ENCODE measurements at regions not wholly inside any gene's neighbourhood (a gene's known extent, or its start where the extent isn't known, plus 50 kb on each side); places are given as distances from the start of the nearest gene placed in this dataset.

DNA sequence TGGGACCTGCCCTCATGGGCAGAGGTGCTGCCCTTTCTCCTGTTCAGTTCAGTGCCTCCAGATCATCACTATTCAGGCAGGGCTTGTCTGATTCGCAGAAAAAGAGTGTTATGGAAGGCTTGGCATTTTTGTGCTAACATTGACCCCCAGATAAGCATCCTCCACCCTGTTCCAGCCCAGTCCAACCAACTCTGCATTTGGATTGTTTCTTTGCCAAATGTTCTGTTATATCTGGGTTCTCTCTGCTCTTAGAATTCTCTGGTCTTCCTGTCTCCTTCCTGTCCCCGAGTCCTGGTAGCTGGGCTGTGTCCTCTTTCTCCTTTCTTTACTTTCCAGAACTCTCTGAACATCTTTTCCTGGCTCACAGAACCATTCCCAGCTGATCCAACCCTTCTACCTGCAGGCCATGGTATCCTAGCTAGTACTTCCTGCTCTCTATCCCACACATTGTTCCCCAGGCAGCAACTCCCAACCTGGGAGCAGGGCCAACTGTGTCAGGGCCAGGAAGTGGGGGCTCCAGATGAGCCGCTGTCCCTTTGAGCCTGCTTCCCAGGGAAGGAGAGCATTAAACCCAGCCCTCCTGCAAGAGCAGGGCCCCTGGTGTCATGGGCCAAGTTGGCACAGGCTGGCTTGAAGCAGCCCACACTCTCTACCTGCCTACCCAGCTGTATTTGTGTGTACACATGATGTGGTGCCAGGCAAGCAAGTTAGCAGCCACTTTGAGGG, 280.7 kb upstream of the CADM1 start:
- Histone ChIP-seq H3K36me3 (no peaks in the 10 kb centered on the region), H3K27me3 (no peaks in the 10 kb centered on the region)
- no peak for DNase-seq (ENCODE audit: extremely low spot score in 2 of 2)

DNA sequence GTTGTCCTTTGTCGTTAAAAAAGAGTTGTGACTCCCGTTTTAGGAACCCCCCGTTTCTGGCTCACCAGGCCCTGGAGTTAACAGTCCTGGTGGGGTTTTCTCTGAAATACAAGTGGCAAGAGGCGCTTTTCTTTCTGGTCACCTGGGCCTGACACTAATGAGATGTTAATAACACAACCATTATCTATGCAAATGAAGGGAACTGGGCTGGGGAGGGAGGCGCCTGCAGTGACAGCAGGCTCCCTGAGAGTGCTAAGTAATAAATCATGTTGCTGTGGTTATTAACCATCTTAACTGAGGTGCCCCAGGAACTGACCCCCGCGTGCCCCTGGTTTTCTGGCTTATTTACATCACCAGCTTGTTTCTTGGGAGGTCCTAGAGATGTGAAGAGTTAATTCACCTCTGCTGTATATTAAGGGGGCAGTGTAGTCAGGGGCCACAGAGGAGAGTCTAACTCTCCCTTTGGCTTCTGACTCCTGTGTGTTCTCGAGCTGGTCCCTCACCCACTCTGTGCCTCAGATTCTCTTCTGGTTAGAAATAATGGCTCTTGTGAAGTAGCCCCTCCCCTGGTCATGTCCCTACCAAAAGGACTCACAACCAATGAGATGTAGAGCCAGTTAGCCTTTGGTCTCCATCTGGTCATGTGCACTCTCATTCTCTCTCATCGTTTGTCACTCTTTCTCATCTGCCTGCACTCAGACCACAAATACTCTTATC, 276.6 kb upstream of the CADM1 start:
- Histone ChIP-seq H3K27me3 (no peaks in the 10 kb centered on the region), H3K36me3 (no peaks in the 10 kb centered on the region), H3K4me1 (no peaks in the 10 kb centered on the region), H3K4me3 (no peak overlapping the region), H3K9me3 (no peaks in the 10 kb centered on the region), H3K27ac (no peak overlapping the region)
- DNase-seq (ENCODE audit: extremely low spot score in 2 of 2): no peak
- TF ChIP-seq POLR2AphosphoS5 (IDR thresholded peaks at IDR 0.05; ENCODE audit: insufficient read depth in 1 of 2, low read depth in 1 of 2): no peak
- no peak for TF ChIP-seq CTCF (IDR thresholded peaks at IDR 0.05)
- no peak for TF ChIP-seq POLR2A (IDR thresholded peaks at IDR 0.05)
- intact Hi-C loops (cut with DNase I): no loop called here

More for the DNA sequence above, 280.7 kb upstream of the CADM1 start:
- intact Hi-C loops (cut with DNase I): no loop called here
- no peak overlapping the region for H3K4me3 ChIP-seq
- H3K4me1 ChIP-seq: no peaks in the 10 kb centered on the region
- H3K9me3 ChIP-seq: no peaks in the 10 kb centered on the region
- no peak overlapping the region for H3K27ac ChIP-seq
- TF ChIP-seq CTCF (IDR thresholded peaks at IDR 0.05): no peak
- TF ChIP-seq POLR2AphosphoS5 (IDR thresholded peaks at IDR 0.05; ENCODE audit: insufficient read depth in 1 of 2, low read depth in 1 of 2): no peak
- no peak for TF ChIP-seq POLR2A (IDR thresholded peaks at IDR 0.05)

DNA sequence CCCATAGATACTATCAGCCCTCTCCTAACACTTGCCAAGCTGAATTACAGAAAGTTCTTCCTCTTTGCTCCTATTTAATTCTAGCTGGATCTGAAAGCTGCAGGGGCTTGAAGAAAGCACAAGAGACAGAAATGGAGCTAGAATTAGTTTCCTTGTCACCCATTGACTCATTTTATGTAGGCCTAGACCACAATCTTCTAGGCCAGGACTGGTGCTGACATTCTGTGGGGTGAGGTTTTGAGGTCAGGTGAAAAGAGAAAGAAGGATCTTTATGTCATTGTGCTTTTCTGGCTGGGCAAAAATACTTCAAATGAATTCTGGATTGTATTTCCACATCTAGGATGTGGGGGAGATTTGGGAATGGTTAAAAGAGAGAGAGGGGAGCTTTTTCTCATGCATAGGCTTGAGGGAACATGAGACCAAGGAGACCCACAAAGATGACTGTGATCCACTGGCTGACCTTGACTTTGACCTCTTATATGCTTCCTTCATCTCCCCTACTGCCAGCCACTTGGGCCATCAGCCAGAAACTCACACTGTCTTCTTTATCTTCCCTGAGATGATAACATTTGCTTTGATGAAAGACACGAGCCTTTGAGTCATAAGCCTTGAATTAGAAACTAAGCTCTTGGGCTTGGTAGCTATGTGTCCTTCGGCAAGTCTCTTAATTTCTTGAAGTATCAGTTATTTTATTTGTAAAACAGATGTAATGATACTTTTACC, 274.9 kb upstream of the CADM1 start:
- Histone ChIP-seq H3K4me1 (no peaks in the 10 kb centered on the region), H3K27me3 (no peaks in the 10 kb centered on the region), H3K27ac (no peak overlapping the region), H3K9me3 (no peaks in the 10 kb centered on the region), H3K4me3 (no peak overlapping the region), H3K36me3 (no peaks in the 10 kb centered on the region)
- TF ChIP-seq CTCF (IDR thresholded peaks at IDR 0.05) (no peak), POLR2AphosphoS5 (IDR thresholded peaks at IDR 0.05; ENCODE audit: insufficient read depth in 1 of 2, low read depth in 1 of 2) (no peak), POLR2A (IDR thresholded peaks at IDR 0.05) (no peak)
- intact Hi-C loops (cut with DNase I): no loop called here
- no peak for DNase-seq (ENCODE audit: extremely low spot score in 2 of 2)

DNA sequence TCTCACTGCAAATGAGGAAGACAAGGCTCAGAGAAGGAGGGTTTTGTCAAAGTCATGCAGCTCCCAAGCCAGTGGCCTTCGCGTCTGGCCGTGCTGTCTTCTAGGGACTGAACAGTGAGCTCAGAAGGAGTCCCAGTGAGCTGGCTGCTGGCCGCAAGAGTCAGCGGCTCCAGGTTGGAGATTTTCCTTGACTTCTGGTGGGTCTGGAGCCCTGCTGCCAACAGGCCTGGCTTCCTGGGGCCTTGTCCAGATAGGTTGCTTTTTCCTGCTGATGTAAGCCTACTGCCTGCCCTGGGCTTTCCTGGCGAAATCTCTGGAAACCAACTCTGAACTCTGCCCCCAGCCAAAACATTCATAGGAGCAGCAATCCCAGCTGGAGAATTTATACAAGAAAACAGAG, 272.7 kb upstream of the CADM1 start:
- Histone ChIP-seq H3K36me3 (no peaks in the 10 kb centered on the region), H3K4me3 (no peak overlapping the region), H3K27ac (no peak overlapping the region), H3K9me3 (no peaks in the 10 kb centered on the region), H3K4me1 (no peaks in the 10 kb centered on the region), H3K27me3 (no peaks in the 10 kb centered on the region)
- no peak for DNase-seq (ENCODE audit: extremely low spot score in 2 of 2)
- TF ChIP-seq POLR2AphosphoS5 (IDR thresholded peaks at IDR 0.05; ENCODE audit: insufficient read depth in 1 of 2, low read depth in 1 of 2) (no peak), CTCF (IDR thresholded peaks at IDR 0.05) (no peak), POLR2A (IDR thresholded peaks at IDR 0.05) (no peak)
- intact Hi-C loops (cut with DNase I): no loop called here
